Neuronal stem cell (in vitro differentiated cells): ENCODE measurements at regions not wholly inside any gene's neighbourhood (a gene's known extent, or its start where the extent isn't known, plus 50 kb on each side); places are given as distances from the start of the nearest gene placed in this dataset.

Experiments used
- DNase-seq: peaks from one replicate; pipeline ENCODE4 v3.0.0-alpha.2; 2013; ENCODE audit warnings: low spot score
- H2AFZ ChIP-seq: one replicate; pipeline ENCODE4 v1.6.1; 2013; ENCODE audit warnings: mild to moderate bottlenecking, low read length, inconsistent platforms
- H2AK5ac ChIP-seq: 2 replicates; pipeline ENCODE4 v1.6.1; 2013; ENCODE audit warnings: low read depth, mild to moderate bottlenecking, inconsistent platforms, low read length, moderate library complexity, mixed read lengths
- H2BK120ac ChIP-seq: 2 replicates; pipeline ENCODE4 v1.6.1; 2013; ENCODE audit warnings: low read depth, mild to moderate bottlenecking, inconsistent platforms, low read length, moderate library complexity, mixed read lengths
- H2BK12ac ChIP-seq: one replicate; pipeline ENCODE4 v1.6.1; 2013; ENCODE audit warnings: low read length, inconsistent platforms
- H2BK15ac ChIP-seq: 2 replicates; pipeline ENCODE4 v1.6.1; 2013; ENCODE audit warnings: mild to moderate bottlenecking, low read length, inconsistent platforms, mixed read lengths
- H2BK5ac ChIP-seq: one replicate; pipeline ENCODE4 v1.6.1; 2013; ENCODE audit warnings: inconsistent platforms, mild to moderate bottlenecking, low read length, moderate library complexity
- H3K14ac ChIP-seq: one replicate; pipeline ENCODE4 v1.6.1; 2013; ENCODE audit warnings: low read length, inconsistent platforms
- H3K18ac ChIP-seq: 2 replicates; pipeline ENCODE4 v1.6.1; 2013; ENCODE audit warnings: low read length, inconsistent platforms
- H3K23ac ChIP-seq: 2 replicates; pipeline ENCODE4 v1.6.1; 2013; ENCODE audit warnings: low read depth, mild to moderate bottlenecking, mixed read lengths, low read length, inconsistent platforms; ENCODE audit not compliant: poor library complexity
- H3K27ac ChIP-seq: replicated peaks from 3 replicates; pipeline ENCODE4 v1.5.1; 2013; ENCODE audit warnings: low read length, inconsistent platforms
- H3K27me3 ChIP-seq, 3 experiments: 2 replicates each; pipeline ENCODE4 v1.6.1; 2013; ENCODE audit warnings: low read length in 3 of 3, mild to moderate bottlenecking in 2 of 3, inconsistent platforms in 1 of 3, low read depth in 1 of 3, mixed read lengths in 1 of 3, moderate library complexity in 1 of 3; ENCODE audit not compliant: control insufficient read depth in 3 of 3, insufficient read depth in 3 of 3
- H3K36me3 ChIP-seq, 2 donors: replicated peaks in 1 of 2; 2 replicates each; pipeline ENCODE4 v1.6.1; 2013; ENCODE audit warnings: low read length in 2 of 2; ENCODE audit not compliant: control insufficient read depth in 2 of 2, insufficient read depth in 2 of 2
- H3K4ac ChIP-seq: 2 replicates; pipeline ENCODE4 v1.6.1; 2013; ENCODE audit warnings: inconsistent platforms, mild to moderate bottlenecking, low read length, moderate library complexity
- H3K4me1 ChIP-seq, 2 donors: 1 replicate in 1 of 2; 2 replicates in 1 of 2; pipeline ENCODE4 v1.6.1; 2013; ENCODE audit warnings: low read length in 2 of 2, low read depth in 1 of 2; ENCODE audit not compliant: control insufficient read depth in 2 of 2, insufficient read depth in 1 of 2
- H3K4me2 ChIP-seq: one replicate; pipeline ENCODE4 v1.6.1; 2013; ENCODE audit warnings: mild to moderate bottlenecking, low read length, inconsistent platforms; ENCODE audit not compliant: insufficient read depth, poor library complexity, severe bottlenecking
- H3K4me3 ChIP-seq, 2 donors: 2 replicates each; pipeline ENCODE4 v1.5.1; 2013; ENCODE audit warnings: low read length in 2 of 2, mild to moderate bottlenecking in 2 of 2, inconsistent platforms in 1 of 2, moderate library complexity in 1 of 2
- H3K79me1 ChIP-seq: one replicate; pipeline ENCODE4 v1.6.1; 2013; ENCODE audit warnings: low read depth, mild to moderate bottlenecking, inconsistent platforms, low read length, moderate library complexity
- H3K9ac ChIP-seq: one replicate; pipeline ENCODE4 v1.6.1; 2013; ENCODE audit warnings: mild to moderate bottlenecking, low read depth, low read length, inconsistent platforms; ENCODE audit not compliant: poor library complexity
- H3K9me3 ChIP-seq, 2 donors: replicated peaks in 1 of 2; 2 replicates each; pipeline versions ENCODE3 to v1.6.1; 2013; ENCODE audit warnings: low read length in 2 of 2, mild to moderate bottlenecking in 2 of 2, inconsistent platforms in 1 of 2, low read depth in 1 of 2, mixed read lengths in 1 of 2, moderate library complexity in 1 of 2; ENCODE audit not compliant: control insufficient read depth in 2 of 2, insufficient read depth in 1 of 2
- H4K8ac ChIP-seq: one replicate; pipeline ENCODE4 v1.6.1; 2013; ENCODE audit warnings: low read depth, mild to moderate bottlenecking, inconsistent platforms, low read length, moderate library complexity
- H4K91ac ChIP-seq: one replicate; pipeline ENCODE4 v1.6.1; 2013; ENCODE audit warnings: low read length, low read depth, mild to moderate bottlenecking, inconsistent platforms; ENCODE audit not compliant: poor library complexity
- WGBS, 2 donors: extraction: QIAGEN DNeasy Blood & Tissue Kit; methylation state at CpG; one replicate each; pipeline ENCODE4 v1.1.7; 2013; ENCODE audit warnings: missing lambda C conversion rate in 2 of 2, mixed read lengths in 1 of 2; ENCODE audit not compliant: insufficient read length in 2 of 2, insufficient replicate concordance in 1 of 2; ENCODE audit errors: extremely low coverage in 2 of 2; 5-methylcytosine and 5-hydroxymethylcytosine counted together

DNA sequence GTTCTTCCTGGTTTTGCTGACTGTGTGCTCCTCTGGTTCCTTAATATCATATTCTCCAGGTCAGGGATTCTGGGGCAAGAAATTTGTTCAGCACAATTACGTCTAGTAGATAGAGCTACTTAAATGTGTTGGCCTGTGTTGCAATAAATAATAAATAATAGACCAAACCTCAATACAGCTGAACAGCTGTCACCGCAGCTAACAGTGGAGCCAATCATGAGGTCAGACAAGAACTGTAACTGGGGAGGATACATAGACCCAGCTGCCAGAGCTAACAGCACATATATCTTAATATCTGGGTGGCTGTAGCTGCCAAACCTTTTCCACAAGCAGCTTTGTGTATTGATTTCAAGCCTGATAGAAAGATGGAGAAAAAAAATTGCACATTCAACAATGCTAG is 1596.3 kb upstream of the PCDH20 start:
- no peak for DNase-seq
- Histone ChIP-seq H2AFZ (no peak overlapping the region), H2BK12ac (no peak overlapping the region), H3K4me1 (no peaks in the 10 kb centered on the region), H3K9me3 (peaks cover 10 to 12% of the 10 kb centered on the region in 2 donors), H4K8ac (no peak overlapping the region), H3K9ac (no peak overlapping the region), H2BK120ac (no peak overlapping the region), H2BK5ac (no peak overlapping the region), H4K91ac (no peak overlapping the region), H3K36me3 (no peaks in the 10 kb centered on the region), H3K27me3 (no peaks in the 10 kb centered on the region), H3K4ac (no peak overlapping the region), H3K18ac (no peak overlapping the region), H3K4me3 (no peak overlapping the region), H2AK5ac (no peak overlapping the region), H3K27ac (no peak overlapping the region), H3K4me2 (no peak overlapping the region), H3K79me1 (no peaks in the 10 kb centered on the region), H3K23ac (no peak overlapping the region), H2BK15ac (no peak overlapping the region), H3K14ac (no peak overlapping the region)
- WGBS, 2 donors = no CpG with 5 or more reads among the region's 2 CpGs

DNA sequence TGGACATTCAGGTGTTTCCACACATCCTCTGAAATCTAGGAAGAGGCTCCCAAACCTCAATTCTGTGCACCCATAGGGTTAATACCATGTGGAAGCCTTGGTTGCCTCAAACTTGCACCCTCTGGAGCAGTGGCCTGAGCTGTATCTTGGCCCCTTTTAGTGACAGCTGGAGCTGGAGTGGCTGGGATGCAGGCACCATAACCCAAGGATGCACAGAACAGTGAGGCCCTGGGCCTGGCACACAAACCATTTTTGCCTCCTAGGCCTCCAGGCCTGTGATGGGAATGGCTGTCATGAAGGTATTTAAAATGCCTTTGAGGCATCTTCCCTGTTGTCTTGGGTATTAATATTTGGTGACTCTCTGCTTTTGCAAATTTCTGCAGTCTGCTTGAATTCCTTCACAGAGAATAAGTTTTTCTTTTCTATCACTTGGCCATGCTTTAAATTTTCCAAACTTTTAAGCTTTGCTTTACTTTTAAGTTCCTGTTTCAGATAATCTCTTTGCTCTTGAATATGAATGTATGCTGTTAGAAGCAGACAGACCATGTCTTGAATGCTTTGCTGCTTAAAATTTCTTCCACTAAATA is 1594.5 kb upstream of the PCDH20 start:
- Histone ChIP-seq H2BK15ac (no peak overlapping the region), H3K4ac (no peak overlapping the region), H2AFZ (no peak overlapping the region), H3K23ac (no peak overlapping the region), H3K18ac (no peak overlapping the region), H3K27ac (no peak overlapping the region), H3K9ac (no peak overlapping the region), H2AK5ac (no peak overlapping the region), H2BK12ac (no peak overlapping the region), H3K36me3 (no peaks in the 10 kb centered on the region), H2BK5ac (no peak overlapping the region), H3K9me3 (peaks cover 10 to 12% of the 10 kb centered on the region in 2 donors), H3K4me2 (no peak overlapping the region), H3K4me3 (no peak overlapping the region), H4K8ac (no peak overlapping the region), H3K4me1 (no peaks in the 10 kb centered on the region), H3K14ac (no peak overlapping the region), H4K91ac (no peak overlapping the region), H3K79me1 (no peaks in the 10 kb centered on the region), H3K27me3 (no peaks in the 10 kb centered on the region), H2BK120ac (no peak overlapping the region)
- DNase-seq = no peak

DNA sequence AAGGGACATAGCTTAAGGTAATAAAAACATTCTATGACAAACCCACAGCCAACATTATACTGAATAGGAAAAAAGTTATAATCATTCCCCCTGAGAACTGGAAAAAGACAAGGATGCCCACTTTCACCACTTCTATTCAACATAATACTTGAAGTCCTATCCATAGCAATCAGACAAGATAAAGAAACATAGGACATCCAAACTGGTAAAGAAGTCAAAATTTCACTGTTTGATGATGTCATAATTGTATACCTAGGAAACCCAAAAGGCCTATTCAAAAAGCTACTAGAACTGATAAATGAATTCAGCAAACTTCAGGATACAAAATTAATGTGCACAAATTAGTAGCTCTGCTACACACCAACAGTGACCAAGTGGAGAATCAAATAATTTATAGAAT is 1590.0 kb upstream of the PCDH20 start:
- Histone ChIP-seq H4K91ac (no peak overlapping the region), H3K23ac (no peak overlapping the region), H3K79me1 (no peaks in the 10 kb centered on the region), H4K8ac (no peak overlapping the region), H3K27me3 (no peaks in the 10 kb centered on the region), H2BK15ac (no peak overlapping the region), H3K18ac (no peak overlapping the region), H3K9ac (no peak overlapping the region), H3K9me3 (peaks cover 7 to 12% of the 10 kb centered on the region in 2 donors), H3K36me3 (no peaks in the 10 kb centered on the region), H3K4me2 (no peak overlapping the region), H2BK120ac (no peak overlapping the region), H2AK5ac (no peak overlapping the region), H2BK12ac (no peak overlapping the region), H3K27ac (no peak overlapping the region), H3K4me3 (no peak overlapping the region), H2BK5ac (no peak overlapping the region), H3K4ac (no peak overlapping the region), H2AFZ (no peak overlapping the region), H3K14ac (no peak overlapping the region), H3K4me1 (no peaks in the 10 kb centered on the region)
- DNase-seq = no peak

DNA sequence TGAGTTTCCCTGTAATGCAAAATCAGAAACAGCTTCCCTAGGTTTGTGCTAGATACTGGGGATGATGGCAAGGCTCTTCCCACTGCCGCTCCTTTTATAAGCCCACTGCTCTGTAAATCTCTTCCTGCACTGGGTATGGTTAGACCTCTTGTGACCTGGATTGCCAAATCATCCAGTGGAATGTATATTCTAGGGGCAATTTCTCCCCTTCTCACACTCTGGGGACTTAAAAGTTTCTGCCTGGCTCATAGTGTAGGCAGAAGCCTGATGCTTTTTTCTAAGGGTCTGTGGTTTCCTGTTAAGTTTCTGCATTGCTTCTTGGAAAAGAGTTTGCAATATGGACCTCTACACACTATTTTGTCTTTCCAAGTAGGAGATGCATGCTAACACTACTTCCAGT is 1582.0 kb upstream of the PCDH20 start:
- Histone ChIP-seq H2AFZ (no peak overlapping the region), H2BK15ac (no peak overlapping the region), H3K4me2 (no peak overlapping the region), H3K4me1 (no peaks in the 10 kb centered on the region), H2BK120ac (no peak overlapping the region), H3K36me3 (no peaks in the 10 kb centered on the region), H2AK5ac (no peak overlapping the region), H3K14ac (no peak overlapping the region), H3K4ac (no peak overlapping the region), H3K23ac (no peak overlapping the region), H3K9ac (no peak overlapping the region), H3K9me3 (no peaks in the 10 kb centered on the region), H4K8ac (no peak overlapping the region), H3K79me1 (no peaks in the 10 kb centered on the region), H3K27ac (no peak overlapping the region), H3K27me3 (no peaks in the 10 kb centered on the region), H3K4me3 (no peak overlapping the region), H4K91ac (no peak overlapping the region), H3K18ac (no peak overlapping the region), H2BK5ac (no peak overlapping the region), H2BK12ac (no peak overlapping the region)
- no CpG with 5 or more reads among the region's 1 CpG for WGBS, 2 donors
- no peak for DNase-seq
